COLO668 (cell line): ENCODE measurements at regions not wholly inside any gene's neighbourhood (a gene's known extent, or its start where the extent isn't known, plus 50 kb on each side); places are given as distances from the start of the nearest gene placed in this dataset.

Source experiments
- DNase-seq: peaks from one replicate; lab custom pipeline; 2025; ENCODE audit not compliant: unreplicated experiment; lab: John Stamatoyannopoulos, UW

DNA sequence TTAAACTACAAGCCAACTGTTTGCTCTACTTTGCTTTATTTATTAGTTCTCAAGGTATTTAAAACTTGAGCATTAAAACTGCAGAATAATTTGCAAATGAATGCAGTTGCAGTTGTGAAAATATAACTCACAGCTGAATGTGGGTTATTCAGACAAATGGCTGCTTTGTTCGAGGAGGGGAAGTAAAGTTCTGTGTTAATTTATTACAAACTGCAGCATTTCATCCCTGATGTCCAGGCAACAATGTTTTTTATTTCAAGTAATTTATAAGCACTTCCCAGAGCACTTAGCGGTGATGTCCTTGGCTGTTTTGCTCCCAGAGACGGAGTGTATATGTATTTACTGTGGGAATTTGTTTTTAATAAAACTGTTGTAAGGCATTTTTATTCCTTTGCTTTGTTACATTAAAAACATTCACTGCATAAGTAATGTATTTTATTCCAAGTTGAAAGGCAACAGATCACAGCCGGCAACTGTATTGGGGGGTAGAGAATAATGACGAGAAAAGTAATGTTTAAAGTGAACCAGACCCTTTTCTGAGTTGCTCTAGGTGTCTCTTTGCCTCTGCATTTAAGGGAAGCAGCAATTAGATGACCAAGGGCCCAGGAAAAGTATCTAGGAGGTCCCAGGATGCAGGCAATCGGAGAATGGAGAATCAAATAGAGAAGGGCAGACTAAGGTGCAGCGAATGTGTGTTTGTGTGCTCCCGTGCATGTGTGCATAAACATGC lies 291.2 kb upstream of the SALL1 start:
- no peak for DNase-seq

DNA sequence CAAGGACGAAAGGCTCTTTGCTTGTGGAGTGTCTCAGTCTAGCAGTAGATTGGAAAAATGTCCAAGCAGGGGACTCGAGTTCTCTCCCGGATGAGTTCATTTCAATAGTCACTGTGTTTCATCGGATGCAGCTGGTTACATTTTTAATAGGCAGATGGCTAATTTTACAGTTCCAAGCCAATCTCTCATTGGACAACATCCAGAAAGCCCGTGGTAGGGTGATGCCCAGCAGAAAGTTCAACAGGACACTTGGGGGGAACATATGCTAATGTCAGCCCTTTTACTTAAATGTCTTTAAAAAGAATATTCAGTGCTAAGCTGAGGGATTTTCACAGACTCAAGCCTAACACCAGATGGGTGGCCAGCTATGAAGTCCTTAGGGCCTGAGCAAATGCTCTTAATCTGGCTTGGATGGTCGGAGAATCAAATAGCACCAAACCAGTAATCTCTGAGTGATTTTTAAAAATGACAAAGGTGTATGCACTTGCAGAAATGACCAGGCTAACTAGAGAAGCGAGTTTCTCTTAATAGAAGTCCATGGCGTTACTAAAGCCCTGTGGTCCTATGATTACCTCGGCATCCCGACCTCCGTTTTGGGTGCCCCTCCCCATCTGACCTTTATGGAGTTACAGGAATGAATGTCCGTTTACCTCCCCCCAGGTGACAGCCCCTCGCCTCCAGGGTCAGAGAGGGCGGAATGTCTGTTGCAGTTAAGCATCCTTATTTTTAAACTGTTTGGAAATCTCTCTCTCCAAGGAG lies 289.2 kb upstream of the SALL1 start:
- no peak for DNase-seq

- no peak for DNase-seq
These were observed 288.2 kb upstream of the SALL1 start for GRCh38 chr16:51439271-51439670.

- no peak for DNase-seq
These were observed 285.7 kb upstream of the SALL1 start for GRCh38 chr16:51436742-51437141.

- DNase-seq = no peak
These were observed 283.6 kb upstream of the SALL1 start for GRCh38 chr16:51434567-51435198.

GRCh38 chr16:51433599-51433998 lies 282.5 kb upstream of the SALL1 start:
- DNase-seq = no peak

GRCh38 chr16:51431517-51432241 lies 280.6 kb upstream of the SALL1 start:
- DNase-seq = peak; percentile 2

DNA sequence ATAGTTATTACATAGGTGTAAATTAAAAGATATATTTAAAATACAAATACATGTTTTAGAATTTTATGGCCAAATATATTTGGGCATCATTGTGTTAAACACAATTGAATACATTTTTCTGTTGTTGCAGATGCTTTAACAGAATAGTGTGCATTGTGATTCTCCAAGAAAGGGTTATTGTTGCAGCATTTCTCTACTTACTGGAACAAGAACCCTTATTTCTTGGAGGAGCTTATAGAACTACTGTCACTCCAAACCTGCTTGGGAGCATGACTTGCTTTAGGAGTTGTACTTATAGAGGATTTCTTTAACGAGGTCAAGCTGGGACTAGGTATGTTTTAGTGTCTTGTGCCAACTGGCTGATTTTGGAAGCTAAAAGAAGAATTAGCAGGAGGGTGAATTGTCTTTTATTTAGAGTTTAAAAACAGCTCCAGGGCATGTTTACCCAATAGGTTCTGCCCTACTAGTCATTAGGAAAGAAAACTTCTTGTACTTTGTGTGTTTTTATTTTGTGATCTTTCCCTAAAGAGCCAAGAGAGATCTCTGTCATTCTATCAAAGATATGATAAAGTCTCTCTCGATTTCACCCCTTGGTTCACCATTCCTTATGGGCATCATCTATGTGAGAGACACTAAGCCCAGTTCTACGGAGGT lies 279.8 kb upstream of the SALL1 start:
- no peak for DNase-seq

DNA sequence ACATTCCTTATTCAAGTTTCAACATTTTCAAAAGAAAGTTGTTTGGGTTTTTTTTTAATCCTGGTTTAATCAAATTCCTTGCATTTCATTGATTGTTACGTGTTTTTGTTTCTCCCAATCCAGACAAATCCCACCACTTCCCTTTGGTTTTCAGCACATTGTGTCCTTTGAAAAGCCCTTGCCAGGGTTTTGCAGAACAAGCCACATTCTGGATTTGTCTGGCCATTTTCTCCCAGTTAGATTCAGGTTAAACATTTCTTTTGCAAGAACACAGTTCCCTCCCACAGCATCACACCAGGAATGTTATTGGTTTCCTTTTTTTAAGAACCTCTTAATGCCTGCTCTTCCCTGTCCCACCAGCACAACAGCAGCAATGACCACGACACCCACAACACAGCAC lies 278.0 kb upstream of the SALL1 start:
- no peak for DNase-seq

GRCh38 chr16:51427085-51427484 lies 276.0 kb upstream of the SALL1 start:
- no peak for DNase-seq

DNA sequence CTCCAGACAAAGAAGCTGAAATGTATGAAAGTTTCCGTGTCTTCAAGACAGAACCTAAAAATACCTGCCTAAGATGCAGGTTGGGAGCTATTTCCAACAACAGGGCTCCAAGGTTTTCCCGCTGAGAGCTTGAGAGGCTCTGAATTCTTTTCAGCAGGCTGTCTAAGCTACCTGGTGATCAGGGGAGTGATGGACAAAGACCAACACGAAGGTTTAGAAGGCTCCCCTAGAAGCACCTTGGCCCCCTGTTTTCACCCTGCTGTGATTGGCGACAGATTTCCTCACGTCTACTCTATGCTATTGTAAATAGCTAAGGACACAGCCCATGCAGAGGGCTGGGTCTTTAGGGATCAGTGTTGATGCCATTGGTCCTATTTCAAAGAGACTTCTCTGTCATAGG lies 275.2 kb upstream of the SALL1 start:
- no peak for DNase-seq

DNA sequence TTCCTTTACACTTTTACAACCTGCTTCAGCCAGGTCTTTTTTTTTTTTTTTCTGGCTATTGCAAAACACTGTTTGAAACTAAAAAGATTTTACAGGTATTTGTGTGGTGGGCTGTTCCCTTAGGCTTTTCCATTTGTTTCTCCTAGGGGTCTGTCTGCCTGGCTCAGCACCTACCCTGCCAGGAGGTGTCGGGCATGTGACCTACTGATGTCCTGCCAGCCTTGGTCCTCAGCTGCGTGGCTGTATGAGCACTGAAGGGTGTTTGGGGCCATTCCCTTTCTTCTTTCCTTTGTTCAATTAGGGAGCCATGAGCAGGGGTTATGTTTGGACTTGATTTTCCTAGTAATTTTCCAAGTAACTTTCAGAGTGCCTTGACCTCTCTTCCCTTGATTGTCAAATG lies 269.2 kb upstream of the SALL1 start:
- no peak for DNase-seq

DNA sequence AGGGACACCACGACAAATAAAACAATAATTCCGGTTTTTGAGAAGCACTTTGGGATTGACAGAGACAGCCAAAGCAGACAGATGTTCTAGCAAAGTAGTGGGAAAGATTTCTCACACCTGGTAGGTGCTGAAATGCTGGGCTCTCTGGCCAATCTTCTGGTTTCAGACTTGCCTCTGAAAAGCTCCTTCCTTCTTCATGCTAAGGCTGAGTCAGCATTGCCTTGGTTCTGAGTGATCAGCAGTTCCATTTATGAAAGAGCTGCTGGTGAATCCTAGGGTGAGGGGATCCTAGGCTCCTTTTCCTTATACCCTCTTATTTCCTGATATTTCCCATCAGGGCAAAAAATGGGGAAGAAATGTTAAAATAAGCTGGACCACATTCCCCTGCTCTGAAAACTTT lies 268.7 kb upstream of the SALL1 start:
- no peak for DNase-seq

- DNase-seq = no peak
These were observed 267.2 kb upstream of the SALL1 start for GRCh38 chr16:51418258-51418657.

DNA sequence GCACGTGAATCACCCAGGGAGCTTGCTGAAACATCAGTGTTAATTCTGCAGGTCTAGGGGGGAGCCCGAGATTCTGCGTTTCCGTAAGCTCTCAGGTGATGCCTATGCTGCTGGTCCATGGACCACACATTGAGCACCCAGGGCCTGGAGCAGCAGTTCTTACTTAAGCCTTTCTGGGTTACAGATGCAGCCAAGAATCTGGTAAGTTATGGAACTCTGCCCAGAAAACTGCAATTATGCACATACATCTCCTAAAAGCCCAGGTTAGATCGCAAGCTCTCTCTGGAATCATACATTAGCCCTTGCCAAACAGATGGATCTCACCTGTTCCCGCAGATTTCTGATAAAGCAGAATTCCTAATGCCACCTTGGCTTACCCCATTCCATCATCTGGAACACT lies 265.9 kb upstream of the SALL1 start:
- DNase-seq = no peak

DNA sequence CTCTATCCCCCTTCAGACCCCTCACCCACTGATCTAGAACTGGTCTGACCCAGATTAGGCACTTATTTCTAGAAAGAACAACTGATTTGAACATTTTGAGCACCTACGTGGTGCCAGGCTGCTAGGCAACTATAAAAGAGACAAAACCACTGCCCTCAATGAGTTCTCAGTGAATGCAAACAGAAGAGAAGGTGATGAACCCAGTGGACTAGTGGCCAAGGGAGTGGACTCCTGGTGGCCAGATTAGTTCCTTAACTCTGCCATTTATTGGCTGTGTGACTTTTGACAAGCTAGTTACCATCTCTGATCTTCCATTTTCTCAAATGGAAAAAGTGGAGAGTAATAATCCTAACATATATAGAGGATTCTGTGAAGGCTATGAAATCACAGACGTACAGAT lies 259.1 kb upstream of the SALL1 start:
- no peak for DNase-seq

GRCh38 chr16:51409001-51409675 lies 258.1 kb upstream of the SALL1 start:
- DNase-seq = no peak

- DNase-seq = no peak
These were observed 257.3 kb upstream of the SALL1 start for GRCh38 chr16:51408357-51408756.

- DNase-seq = no peak
These were observed 256.9 kb upstream of the SALL1 start for GRCh38 chr16:51407921-51408320.

GRCh38 chr16:51407199-51407598 lies 256.1 kb upstream of the SALL1 start:
- no peak for DNase-seq
